GM12864 (cell line): ENCODE measurements at regions not wholly inside any gene's neighbourhood (a gene's known extent, or its start where the extent isn't known, plus 50 kb on each side); places are given as distances from the start of the nearest gene placed in this dataset.

Experiments
- DNase-seq: peaks from one replicate; pipeline ENCODE4 v3.0.0-alpha.2; 2011; ENCODE audit warnings: low read depth
- H3K4me3 ChIP-seq: 2 replicates; pipeline ENCODE4 v1.5.1; 2011; ENCODE audit warnings: mild to moderate bottlenecking, low read depth, low read length, control low read depth
- CTCF ChIP-seq: IDR thresholded peaks from 2 replicates; pipeline ENCODE4 v1.5.1; 2011; ENCODE audit warnings: low read depth, mild to moderate bottlenecking, moderate library complexity, low read length, control low read depth, inconsistent platforms; ENCODE audit errors: missing control alignments

GRCh38 chr4:31702326-31702725 is 982.2 kb downstream of the PCDH7 start:
- TF ChIP-seq CTCF, result no peak
- no peak for DNase-seq
- H3K4me3 ChIP-seq, result no peak overlapping the region

GRCh38 chr4:31714238-31714637 is 994.1 kb downstream of the PCDH7 start:
- TF ChIP-seq CTCF, result no peak
- H3K4me3 ChIP-seq, result no peak overlapping the region
- DNase-seq, result no peak

GRCh38 chr4:31715302-31715701 is 995.1 kb downstream of the PCDH7 start:
- TF ChIP-seq CTCF, result no peak
- H3K4me3 ChIP-seq, result no peak overlapping the region
- no peak for DNase-seq

GRCh38 chr4:31727030-31727429 is 1006.9 kb downstream of the PCDH7 start:
- no peak for TF ChIP-seq CTCF
- DNase-seq, result no peak
- H3K4me3 ChIP-seq, result no peak overlapping the region

- no peak overlapping the region for H3K4me3 ChIP-seq
- DNase-seq, result no peak
- TF ChIP-seq CTCF, result no peak
These were observed 1014.8 kb downstream of the PCDH7 start for GRCh38 chr4:31735004-31735403.

- TF ChIP-seq CTCF, result no peak
- H3K4me3 ChIP-seq, result no peak overlapping the region
- DNase-seq, result no peak
These were observed 1017.2 kb downstream of the PCDH7 start for GRCh38 chr4:31737419-31737818.

GRCh38 chr4:31741326-31741725 is 1021.2 kb downstream of the PCDH7 start:
- DNase-seq, result no peak
- TF ChIP-seq CTCF, result no peak
- no peak overlapping the region for H3K4me3 ChIP-seq
